ENCODE measurements at regions not wholly inside any gene's neighbourhood (a gene's known extent, or its start where the extent isn't known, plus 50 kb on each side); places are given as distances from the start of the nearest gene placed in this dataset.

- TF ChIP-seq CTCF (IDR thresholded peaks at IDR 0.05 in 2 of 3, conservative IDR thresholded peaks at IDR 0.05 in 1 of 3; ENCODE audit: borderline replicate concordance in 1 of 3, insufficient read depth in 1 of 3, low read depth in 2 of 3, low read length in 2 of 3) (no peak), RAD21 (IDR thresholded peaks at IDR 0.05; ENCODE audit: low read depth) (no peak), POLR2AphosphoS5 (IDR thresholded peaks at IDR 0.05; ENCODE audit: low read depth, low read length) (no peak), EZH2 (IDR thresholded peaks at IDR 0.05) (no peak), CEBPB (IDR thresholded peaks at IDR 0.05; ENCODE audit: low read depth) (no peak), EZH2phosphoT487 (IDR thresholded peaks at IDR 0.05; ENCODE audit: borderline replicate concordance) (no peak)
Observed at GRCh38 chr7:34493752-34494151, 164.3 kb upstream of the NPSR1 start.
